Smooth muscle cell (in vitro differentiated cells): ENCODE measurements at regions not wholly inside any gene's neighbourhood (a gene's known extent, or its start where the extent isn't known, plus 50 kb on each side); places are given as distances from the start of the nearest gene placed in this dataset.
A peak's percentile ranks its signal among the peaks of the same experiment; 100 is the strongest.

Experiments
- DNase-seq: peaks from one replicate; lab custom pipeline; 2025; ENCODE audit not compliant: unreplicated experiment; lab: John Stamatoyannopoulos, UW
- H2AFZ ChIP-seq: fragments of 200-600 bp; sonication (generic); 2 replicates; pipeline ENCODE4 v1.6.0; 2016; ENCODE audit warnings: antibody characterized with exemption, low read depth, mild to moderate bottlenecking
- H3F3A ChIP-seq: fragments of 200-600 bp; sonication (generic); 2 replicates; pipeline ENCODE4 v1.6.0; 2017; ENCODE audit warnings: antibody characterized with exemption, low read depth
- H3K27ac ChIP-seq: fragments of 200-600 bp; sonication (generic); 2 replicates; pipeline ENCODE4 v1.5.1; 2016; ENCODE audit warnings: low read depth, mild to moderate bottlenecking
- H3K27me3 ChIP-seq: fragments of 200-600 bp; sonication (generic); 2 replicates; pipeline ENCODE4 v1.6.1; 2016; ENCODE audit warnings: low read depth, mild to moderate bottlenecking
- H3K36me3 ChIP-seq: fragments of 200-600 bp; sonication (generic); 2 replicates; pipeline ENCODE4 v1.5.1; 2016; ENCODE audit warnings: low read depth
- H3K4me1 ChIP-seq: fragments of 200-600 bp; sonication (generic); 2 replicates; pipeline ENCODE4 v1.5.1; 2016; ENCODE audit warnings: low read depth
- H3K4me2 ChIP-seq: fragments of 200-600 bp; sonication (generic); 2 replicates; pipeline ENCODE4 v1.6.0; 2016; ENCODE audit warnings: mild to moderate bottlenecking
- H3K4me3 ChIP-seq: fragments of 200-600 bp; sonication (generic); 2 replicates; pipeline ENCODE4 v1.5.1; 2016; ENCODE audit warnings: mild to moderate bottlenecking
- H3K79me2 ChIP-seq: fragments of 200-600 bp; sonication (generic); 2 replicates; pipeline ENCODE4 v1.6.0; 2016; ENCODE audit warnings: low read depth, mild to moderate bottlenecking
- H3K9ac ChIP-seq: fragments of 200-600 bp; sonication (generic); 2 replicates; pipeline ENCODE4 v1.6.0; 2016; ENCODE audit warnings: low read depth
- H3K9me3 ChIP-seq: fragments of 200-600 bp; sonication (generic); replicated peaks from 2 replicates; pipeline ENCODE4 v1.5.1; 2016; ENCODE audit warnings: low read depth
- H4K20me1 ChIP-seq: fragments of 200-600 bp; sonication (generic); 2 replicates; pipeline ENCODE4 v1.6.0; 2016; ENCODE audit warnings: low read depth
- WGBS: methylation state at CpG from one replicate; pipeline ENCODE4 v1.1.7; 2016; ENCODE audit warnings: low lambda C conversion rate; 5-methylcytosine and 5-hydroxymethylcytosine counted together
- TF ChIP-seq, protein P1 (sequence below): fragments of 200-600 bp; sonication (generic); IDR thresholded peaks from 2 replicates; pipeline ENCODE4 v1.5.1; 2017; ENCODE audit warnings: borderline replicate concordance, mild to moderate bottlenecking, antibody characterized with exemption; ENCODE audit not compliant: insufficient read depth, poor library complexity, severe bottlenecking

DNA sequence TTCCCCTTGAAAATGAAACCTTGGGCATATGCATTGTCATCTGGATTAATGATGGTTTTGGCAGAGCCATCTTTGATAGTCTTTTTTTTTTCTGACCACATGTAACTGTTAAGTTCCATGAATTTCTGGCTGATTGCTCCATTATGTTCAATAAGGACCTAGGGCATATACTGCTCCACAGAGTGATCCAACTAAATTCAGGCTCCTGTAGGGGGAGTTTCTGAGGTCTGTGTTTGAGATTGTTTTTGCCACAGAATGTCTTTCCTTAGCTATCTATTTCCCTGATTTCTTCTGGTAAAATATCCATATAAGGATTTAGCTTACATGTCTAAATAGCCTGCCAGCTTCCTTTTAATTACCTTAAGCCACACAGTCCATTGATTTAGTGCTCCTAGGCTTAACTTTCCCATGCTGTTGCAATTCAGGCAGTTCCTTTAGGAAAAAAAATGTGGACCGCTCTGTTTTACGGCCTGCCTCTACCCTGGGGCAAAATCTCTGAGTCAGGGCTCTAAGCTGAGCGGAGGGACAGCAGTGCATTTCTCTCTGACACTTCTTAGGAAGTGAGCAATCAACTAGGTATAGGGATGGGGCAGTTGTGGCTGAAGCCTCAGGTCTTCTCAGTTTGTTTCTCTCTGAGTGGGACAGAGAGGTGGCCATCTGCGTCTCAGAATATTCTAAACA, 796.2 kb downstream of the NR2F2 start:
- no peaks in the 10 kb centered on the region for H3K9me3 ChIP-seq
- H3K27me3 ChIP-seq, result no peaks in the 10 kb centered on the region
- H3K36me3 ChIP-seq, result no peaks in the 10 kb centered on the region
- H3K4me2 ChIP-seq, result no peak overlapping the region
- H3K27ac ChIP-seq, result no peak overlapping the region
- no peak for DNase-seq
- no peak overlapping the region for H3K4me3 ChIP-seq
- TF ChIP-seq, protein P1, sequence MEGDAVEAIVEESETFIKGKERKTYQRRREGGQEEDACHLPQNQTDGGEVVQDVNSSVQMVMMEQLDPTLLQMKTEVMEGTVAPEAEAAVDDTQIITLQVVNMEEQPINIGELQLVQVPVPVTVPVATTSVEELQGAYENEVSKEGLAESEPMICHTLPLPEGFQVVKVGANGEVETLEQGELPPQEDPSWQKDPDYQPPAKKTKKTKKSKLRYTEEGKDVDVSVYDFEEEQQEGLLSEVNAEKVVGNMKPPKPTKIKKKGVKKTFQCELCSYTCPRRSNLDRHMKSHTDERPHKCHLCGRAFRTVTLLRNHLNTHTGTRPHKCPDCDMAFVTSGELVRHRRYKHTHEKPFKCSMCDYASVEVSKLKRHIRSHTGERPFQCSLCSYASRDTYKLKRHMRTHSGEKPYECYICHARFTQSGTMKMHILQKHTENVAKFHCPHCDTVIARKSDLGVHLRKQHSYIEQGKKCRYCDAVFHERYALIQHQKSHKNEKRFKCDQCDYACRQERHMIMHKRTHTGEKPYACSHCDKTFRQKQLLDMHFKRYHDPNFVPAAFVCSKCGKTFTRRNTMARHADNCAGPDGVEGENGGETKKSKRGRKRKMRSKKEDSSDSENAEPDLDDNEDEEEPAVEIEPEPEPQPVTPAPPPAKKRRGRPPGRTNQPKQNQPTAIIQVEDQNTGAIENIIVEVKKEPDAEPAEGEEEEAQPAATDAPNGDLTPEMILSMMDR, result no peak
- no peaks in the 10 kb centered on the region for H3K79me2 ChIP-seq
- no peak overlapping the region for H3K9ac ChIP-seq
- no peaks in the 10 kb centered on the region for H4K20me1 ChIP-seq
- no peak overlapping the region for H2AFZ ChIP-seq
- 24% methylated on average over 4 of the region's 4 CpGs for WGBS
- peaks cover 4% of the 10 kb centered on the region for H3F3A ChIP-seq
- no peaks in the 10 kb centered on the region for H3K4me1 ChIP-seq

DNA sequence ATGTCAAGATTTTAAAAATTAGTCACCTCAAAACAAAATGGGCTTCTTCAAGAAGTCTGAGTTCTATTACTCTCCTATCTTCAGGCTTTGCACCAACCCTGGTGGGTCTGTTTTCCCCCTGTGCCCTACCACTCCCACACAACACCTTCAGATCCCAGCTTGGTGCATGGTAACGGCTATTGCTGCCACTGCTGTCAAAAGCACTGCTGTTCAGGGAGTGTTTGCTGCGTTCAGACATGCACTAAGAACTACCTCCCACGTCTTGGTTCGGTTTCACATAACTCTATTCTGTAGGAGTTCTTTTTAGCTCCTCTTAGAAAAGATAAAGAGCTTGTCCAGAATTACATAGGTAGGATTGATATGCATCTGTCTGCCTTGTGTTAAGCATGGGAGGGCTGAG, 799.2 kb downstream of the NR2F2 start:
- Histone ChIP-seq H3F3A (peaks cover 4% of the 10 kb centered on the region), H2AFZ (no peak overlapping the region), H4K20me1 (no peaks in the 10 kb centered on the region), H3K9me3 (no peaks in the 10 kb centered on the region), H3K4me1 (no peaks in the 10 kb centered on the region), H3K36me3 (no peaks in the 10 kb centered on the region), H3K4me3 (no peak overlapping the region), H3K27me3 (no peaks in the 10 kb centered on the region), H3K9ac (no peak overlapping the region), H3K79me2 (no peaks in the 10 kb centered on the region), H3K27ac (no peak overlapping the region), H3K4me2 (no peak overlapping the region)
- TF ChIP-seq, protein P1, result no peak
- no peak for DNase-seq
- 74% methylated on average over 4 of the region's 4 CpGs for WGBS

DNA sequence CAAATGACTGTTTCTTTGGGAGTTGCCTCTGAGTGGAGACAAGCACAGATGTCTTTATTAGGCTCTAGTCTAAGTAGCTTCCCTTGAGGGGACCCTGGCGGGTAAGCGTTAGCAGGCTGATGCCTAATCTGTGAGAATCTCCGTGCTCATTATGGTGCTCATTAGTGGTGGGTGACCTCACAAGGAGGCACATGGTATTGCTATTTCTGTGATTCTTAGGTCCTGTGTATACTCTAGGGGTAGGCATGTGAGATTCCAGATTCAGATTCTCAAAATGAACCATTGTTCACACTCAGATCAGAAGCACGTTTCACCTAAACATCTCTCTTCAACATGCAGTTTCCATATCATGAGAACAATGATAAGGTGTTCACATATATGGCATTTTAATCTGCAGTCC, 809.7 kb downstream of the NR2F2 start:
- Histone ChIP-seq H3K27ac (no peak overlapping the region), H3K9me3 (no peaks in the 10 kb centered on the region), H3K79me2 (no peaks in the 10 kb centered on the region), H3K4me2 (no peak overlapping the region), H3F3A (no peaks in the 10 kb centered on the region), H3K9ac (no peak overlapping the region), H3K27me3 (no peaks in the 10 kb centered on the region), H2AFZ (no peak overlapping the region), H3K4me1 (no peaks in the 10 kb centered on the region), H3K4me3 (no peak overlapping the region), H4K20me1 (no peaks in the 10 kb centered on the region), H3K36me3 (no peaks in the 10 kb centered on the region)
- WGBS, result 56% methylated on average over 4 of the region's 4 CpGs
- TF ChIP-seq, protein P1, result no peak
- DNase-seq, result no peak

DNA sequence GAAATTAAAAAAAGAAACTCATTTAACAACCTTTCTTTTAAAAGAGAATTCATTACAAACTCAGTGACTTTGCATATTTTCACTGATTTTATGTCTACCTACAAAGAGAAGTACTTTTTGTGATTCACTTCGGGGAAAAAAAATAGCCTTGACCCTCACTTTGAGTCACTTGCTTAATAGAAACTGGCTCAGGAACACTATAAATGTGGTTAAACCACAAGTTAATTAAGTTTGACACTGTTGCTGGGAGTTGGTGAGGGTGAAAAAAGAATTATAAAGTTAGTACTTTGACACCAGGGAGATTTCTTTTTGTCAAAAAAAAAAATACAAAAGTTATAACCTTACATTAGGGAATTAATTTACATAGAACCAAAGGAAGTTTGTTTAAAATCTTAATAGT, 810.9 kb downstream of the NR2F2 start:
- Histone ChIP-seq H3K4me3 (no peak overlapping the region), H2AFZ (no peak overlapping the region), H3F3A (no peaks in the 10 kb centered on the region), H4K20me1 (no peaks in the 10 kb centered on the region), H3K79me2 (no peaks in the 10 kb centered on the region), H3K36me3 (no peaks in the 10 kb centered on the region), H3K4me1 (no peaks in the 10 kb centered on the region), H3K9me3 (no peaks in the 10 kb centered on the region), H3K9ac (no peak overlapping the region), H3K4me2 (peak overlapping the region; percentile 5), H3K27ac (no peak overlapping the region), H3K27me3 (no peaks in the 10 kb centered on the region)
- TF ChIP-seq, protein P1, result no peak
- WGBS, result 52% methylated on average over 1 of the region's 1 CpG
- DNase-seq, result no peak
